ENCODE measurements at regions not wholly inside any gene's neighbourhood (a gene's known extent, or its start where the extent isn't known, plus 50 kb on each side); places are given as distances from the start of the nearest gene placed in this dataset.
"Not testable (repeated sequence)": the region's sequence is repeated elsewhere in the genome, so short reads cannot be mapped to it uniquely, and the experiment has no call there.

GRCh38 chr5:40260361-40260760 is 419.4 kb upstream of the PTGER4 start:
- no peak for DNase-seq
- in situ Hi-C loops (cut with MboI; ENCODE audit: low pct_unique_long_range_greater_than_20kb, low sequenced_read_pairs) = no loop called here

GRCh38 chr5:40258222-40258621 is 421.5 kb upstream of the PTGER4 start:
- in situ Hi-C loops (cut with MboI; ENCODE audit: low pct_unique_long_range_greater_than_20kb, low sequenced_read_pairs) = no loop called here
- DNase-seq = peak; percentile 9

GRCh38 chr5:40240671-40241070 is 439.0 kb upstream of the PTGER4 start:
- no peak for DNase-seq
- in situ Hi-C loops (cut with MboI; ENCODE audit: low pct_unique_long_range_greater_than_20kb, low sequenced_read_pairs) = no loop called here

GRCh38 chr5:40240111-40240510 is 439.6 kb upstream of the PTGER4 start:
- no peak for DNase-seq
- in situ Hi-C loops (cut with MboI; ENCODE audit: low pct_unique_long_range_greater_than_20kb, low sequenced_read_pairs) = no loop called here

GRCh38 chr5:40238066-40238745 is 441.5 kb upstream of the PTGER4 start:
- no peak for DNase-seq
- in situ Hi-C loops (cut with MboI; ENCODE audit: low pct_unique_long_range_greater_than_20kb, low sequenced_read_pairs) = no loop called here

GRCh38 chr5:40235471-40236400 is 444.0 kb upstream of the PTGER4 start:
- no peak for DNase-seq
- in situ Hi-C loops (cut with MboI; ENCODE audit: low pct_unique_long_range_greater_than_20kb, low sequenced_read_pairs) = no loop called here

GRCh38 chr5:40233268-40233667 is 446.4 kb upstream of the PTGER4 start:
- no peak for DNase-seq
- in situ Hi-C loops (cut with MboI; ENCODE audit: low pct_unique_long_range_greater_than_20kb, low sequenced_read_pairs) = no loop called here

GRCh38 chr5:40227931-40228330 is 451.8 kb upstream of the PTGER4 start:
- in situ Hi-C loops (cut with MboI; ENCODE audit: low pct_unique_long_range_greater_than_20kb, low sequenced_read_pairs) = no loop called here
- no peak for DNase-seq

GRCh38 chr5:40227366-40227765 is 452.3 kb upstream of the PTGER4 start:
- in situ Hi-C loops (cut with MboI; ENCODE audit: low pct_unique_long_range_greater_than_20kb, low sequenced_read_pairs) = no loop called here
- no peak for DNase-seq

- in situ Hi-C loops (cut with MboI; ENCODE audit: low pct_unique_long_range_greater_than_20kb, low sequenced_read_pairs) = no loop called here
- no peak for DNase-seq
Measured at GRCh38 chr5:40226906-40227305, 452.8 kb upstream of the PTGER4 start.

- DNase-seq; in situ Hi-C loops (cut with MboI; ENCODE audit: low pct_unique_long_range_greater_than_20kb, low sequenced_read_pairs): not testable (repeated sequence)
Measured at GRCh38 chr5:40225147-40225546, 454.6 kb upstream of the PTGER4 start.

- in situ Hi-C loops (cut with MboI; ENCODE audit: low pct_unique_long_range_greater_than_20kb, low sequenced_read_pairs) = no loop called here
- no peak for DNase-seq
Measured at GRCh38 chr5:40224421-40224820, 455.3 kb upstream of the PTGER4 start.

GRCh38 chr5:40223884-40224402 is 455.8 kb upstream of the PTGER4 start:
- DNase-seq = no peak
- in situ Hi-C loops (cut with MboI; ENCODE audit: low pct_unique_long_range_greater_than_20kb, low sequenced_read_pairs) = no loop called here

GRCh38 chr5:40221796-40222195 is 457.9 kb upstream of the PTGER4 start:
- in situ Hi-C loops (cut with MboI; ENCODE audit: low pct_unique_long_range_greater_than_20kb, low sequenced_read_pairs) = no loop called here
- DNase-seq = no peak

- no peak for DNase-seq
- in situ Hi-C loops (cut with MboI; ENCODE audit: low pct_unique_long_range_greater_than_20kb, low sequenced_read_pairs) = no loop called here
Measured at GRCh38 chr5:40221255-40221654, 458.5 kb upstream of the PTGER4 start.

GRCh38 chr5:40220260-40220659 is 459.5 kb upstream of the PTGER4 start:
- in situ Hi-C loops (cut with MboI; ENCODE audit: low pct_unique_long_range_greater_than_20kb, low sequenced_read_pairs) = no loop called here
- DNase-seq = no peak

- no peak for DNase-seq
- in situ Hi-C loops (cut with MboI; ENCODE audit: low pct_unique_long_range_greater_than_20kb, low sequenced_read_pairs) = no loop called here
Measured at GRCh38 chr5:40217553-40217952, 462.2 kb upstream of the PTGER4 start.

GRCh38 chr5:40210694-40211093 is 469.0 kb upstream of the PTGER4 start:
- DNase-seq = no peak
- in situ Hi-C loops (cut with MboI; ENCODE audit: low pct_unique_long_range_greater_than_20kb, low sequenced_read_pairs) = no loop called here

- in situ Hi-C loops (cut with MboI; ENCODE audit: low pct_unique_long_range_greater_than_20kb, low sequenced_read_pairs) = no loop called here
- no peak for DNase-seq
Measured at GRCh38 chr5:40206030-40206429, 473.7 kb upstream of the PTGER4 start.

- no peak for DNase-seq
- in situ Hi-C loops (cut with MboI; ENCODE audit: low pct_unique_long_range_greater_than_20kb, low sequenced_read_pairs) = no loop called here
Measured at GRCh38 chr5:40204144-40204543, 475.6 kb upstream of the PTGER4 start.

Data from KBM-7 (cell line).